ENCODE measurements at regions not wholly inside any gene's neighbourhood (a gene's known extent, or its start where the extent isn't known, plus 50 kb on each side); places are given as distances from the start of the nearest gene placed in this dataset.

GRCh38 chr5:75965292-75965691 is 117.9 kb upstream of the SV2C start:
- Histone ChIP-seq H3K36me3 (ENCODE audit: control insufficient read depth, insufficient read depth, low read length) (no peaks in the 10 kb centered on the region), H3K9me3 (ENCODE audit: control insufficient read depth, insufficient read depth, low read length) (peaks cover 2% of the 10 kb centered on the region), H3K4me1 (ENCODE audit: control insufficient read depth, insufficient read depth, low read length) (no peaks in the 10 kb centered on the region), H3K4me3 (ENCODE audit: low read length) (no peak overlapping the region), H3K27me3 (ENCODE audit: control insufficient read depth, insufficient read depth, low read length) (peaks cover 2% of the 10 kb centered on the region), H3K27ac (ENCODE audit: low read length) (no peak overlapping the region)
- Mint-ChIP-seq H3K4me1 (no peaks in the 10 kb centered on the region), H3K9me3 (peaks cover 4 to 6% of the 10 kb centered on the region in 2 donors), H3K27me3 (ENCODE audit: low read depth in 2 of 2) (peaks cover 13 to 14% of the 10 kb centered on the region in 2 donors), H3K36me3 (no peaks in the 10 kb centered on the region), H3K27ac (no peak overlapping the region), H3K4me3 (no peak overlapping the region)
- ATAC-seq (no peak), DNase-seq (no peak)
- TF ChIP-seq, protein P1, sequence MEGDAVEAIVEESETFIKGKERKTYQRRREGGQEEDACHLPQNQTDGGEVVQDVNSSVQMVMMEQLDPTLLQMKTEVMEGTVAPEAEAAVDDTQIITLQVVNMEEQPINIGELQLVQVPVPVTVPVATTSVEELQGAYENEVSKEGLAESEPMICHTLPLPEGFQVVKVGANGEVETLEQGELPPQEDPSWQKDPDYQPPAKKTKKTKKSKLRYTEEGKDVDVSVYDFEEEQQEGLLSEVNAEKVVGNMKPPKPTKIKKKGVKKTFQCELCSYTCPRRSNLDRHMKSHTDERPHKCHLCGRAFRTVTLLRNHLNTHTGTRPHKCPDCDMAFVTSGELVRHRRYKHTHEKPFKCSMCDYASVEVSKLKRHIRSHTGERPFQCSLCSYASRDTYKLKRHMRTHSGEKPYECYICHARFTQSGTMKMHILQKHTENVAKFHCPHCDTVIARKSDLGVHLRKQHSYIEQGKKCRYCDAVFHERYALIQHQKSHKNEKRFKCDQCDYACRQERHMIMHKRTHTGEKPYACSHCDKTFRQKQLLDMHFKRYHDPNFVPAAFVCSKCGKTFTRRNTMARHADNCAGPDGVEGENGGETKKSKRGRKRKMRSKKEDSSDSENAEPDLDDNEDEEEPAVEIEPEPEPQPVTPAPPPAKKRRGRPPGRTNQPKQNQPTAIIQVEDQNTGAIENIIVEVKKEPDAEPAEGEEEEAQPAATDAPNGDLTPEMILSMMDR (IDR thresholded peaks at IDR 0.05) = no peak
- 75% methylated on average over 1 of the region's 1 CpG for WGBS (ENCODE audit: insufficient coverage)
- intact Hi-C loops (cut with micrococcal nuclease) = no loop called here

- Histone ChIP-seq H3K4me3 (ENCODE audit: low read length) (no peak overlapping the region), H3K27me3 (ENCODE audit: control insufficient read depth, insufficient read depth, low read length) (peaks cover 2% of the 10 kb centered on the region), H3K4me1 (ENCODE audit: control insufficient read depth, insufficient read depth, low read length) (no peaks in the 10 kb centered on the region), H3K9me3 (ENCODE audit: control insufficient read depth, insufficient read depth, low read length) (peaks cover 2% of the 10 kb centered on the region), H3K36me3 (ENCODE audit: control insufficient read depth, insufficient read depth, low read length) (no peaks in the 10 kb centered on the region), H3K27ac (ENCODE audit: low read length) (peak overlapping the region; percentile 8)
- no peaks in the 10 kb centered on the region for H3K4me1 Mint-ChIP-seq
- no peak overlapping the region for H3K4me3 Mint-ChIP-seq
- TF ChIP-seq, protein P1 (IDR thresholded peaks at IDR 0.05) = no peak
- H3K27ac Mint-ChIP-seq = no peak overlapping the region
- WGBS (ENCODE audit: insufficient coverage) = 33% methylated on average over 1 of the region's 2 CpGs
- DNase-seq = no peak
- H3K27me3 Mint-ChIP-seq (ENCODE audit: low read depth in 2 of 2) = peaks cover 14 to 19% of the 10 kb centered on the region in 2 donors
- peaks cover 3 to 4% of the 10 kb centered on the region in 2 donors for H3K9me3 Mint-ChIP-seq
- no peak for ATAC-seq
- intact Hi-C loops (cut with micrococcal nuclease) = no loop called here
- no peaks in the 10 kb centered on the region for H3K36me3 Mint-ChIP-seq
Measured at GRCh38 chr5:75964008-75964407, 119.2 kb upstream of the SV2C start.

- no CpG with 5 or more reads among the region's 2 CpGs for WGBS (ENCODE audit: insufficient coverage)
- H3K27me3 Mint-ChIP-seq (ENCODE audit: low read depth in 2 of 2) = peaks cover 16 to 23% of the 10 kb centered on the region in 2 donors
- no peak for DNase-seq
Measured at GRCh38 chr5:75963554-75963953, 119.6 kb upstream of the SV2C start.

GRCh38 chr5:75961818-75962217 is 121.4 kb upstream of the SV2C start:
- Histone ChIP-seq H3K4me1 (ENCODE audit: control insufficient read depth, insufficient read depth, low read length) (no peaks in the 10 kb centered on the region), H3K4me3 (ENCODE audit: low read length) (no peak overlapping the region), H3K27ac (ENCODE audit: low read length) (no peak overlapping the region), H3K9me3 (ENCODE audit: control insufficient read depth, insufficient read depth, low read length) (peaks cover 2% of the 10 kb centered on the region), H3K27me3 (ENCODE audit: control insufficient read depth, insufficient read depth, low read length) (peaks cover 2% of the 10 kb centered on the region), H3K36me3 (ENCODE audit: control insufficient read depth, insufficient read depth, low read length) (no peaks in the 10 kb centered on the region)
- Mint-ChIP-seq H3K36me3 (no peaks in the 10 kb centered on the region), H3K4me1 (no peaks in the 10 kb centered on the region), H3K9me3 (no peaks in the 10 kb centered on the region), H3K27ac (no peak overlapping the region), H3K27me3 (ENCODE audit: low read depth in 2 of 2) (peaks cover 17 to 27% of the 10 kb centered on the region in 2 donors), H3K4me3 (no peak overlapping the region)
- DNase-seq (no peak), ATAC-seq (no peak)
- WGBS (ENCODE audit: insufficient coverage) = 100% methylated on average over 1 of the region's 1 CpG
- TF ChIP-seq, protein P1 (IDR thresholded peaks at IDR 0.05) = no peak
- intact Hi-C loops (cut with micrococcal nuclease) = no loop called here

More at GRCh38 chr5:75963554-75963953, 119.6 kb upstream of the SV2C start:
- H3K27ac Mint-ChIP-seq = no peak overlapping the region
- H3K4me3 Mint-ChIP-seq = no peak overlapping the region
- no peak for ATAC-seq
- H3K4me3 ChIP-seq (ENCODE audit: low read length) = no peak overlapping the region
- no peaks in the 10 kb centered on the region for H3K36me3 ChIP-seq (ENCODE audit: control insufficient read depth, insufficient read depth, low read length)
- H3K4me1 Mint-ChIP-seq = no peaks in the 10 kb centered on the region
- H3K27me3 ChIP-seq (ENCODE audit: control insufficient read depth, insufficient read depth, low read length) = peaks cover 2% of the 10 kb centered on the region
- peaks cover under 1 to 4% of the 10 kb centered on the region in 2 donors for H3K9me3 Mint-ChIP-seq
- no peaks in the 10 kb centered on the region for H3K36me3 Mint-ChIP-seq
- H3K9me3 ChIP-seq (ENCODE audit: control insufficient read depth, insufficient read depth, low read length) = peaks cover 2% of the 10 kb centered on the region
- H3K4me1 ChIP-seq (ENCODE audit: control insufficient read depth, insufficient read depth, low read length) = no peaks in the 10 kb centered on the region
- TF ChIP-seq, protein P1 (IDR thresholded peaks at IDR 0.05) = no peak
- no peak overlapping the region for H3K27ac ChIP-seq (ENCODE audit: low read length)
- intact Hi-C loops (cut with micrococcal nuclease) = no loop called here
